Stimulated activated CD4-positive, alpha-beta T cell treated with anti-CD3 and anti-CD28 coated beads, Interleukin-15, amount 100 ng/mL, for 24 hours (primary cell): ENCODE measurements at regions not wholly inside any gene's neighbourhood (a gene's known extent, or its start where the extent isn't known, plus 50 kb on each side); places are given as distances from the start of the nearest gene placed in this dataset.
"Not testable (repeated sequence)": the region's sequence is repeated elsewhere in the genome, so short reads cannot be mapped to it uniquely, and the experiment has no call there.

Source experiments
- DNase-seq: peaks from one replicate; pipeline ENCODE4 v3.0.0-alpha.2; 2020

DNA sequence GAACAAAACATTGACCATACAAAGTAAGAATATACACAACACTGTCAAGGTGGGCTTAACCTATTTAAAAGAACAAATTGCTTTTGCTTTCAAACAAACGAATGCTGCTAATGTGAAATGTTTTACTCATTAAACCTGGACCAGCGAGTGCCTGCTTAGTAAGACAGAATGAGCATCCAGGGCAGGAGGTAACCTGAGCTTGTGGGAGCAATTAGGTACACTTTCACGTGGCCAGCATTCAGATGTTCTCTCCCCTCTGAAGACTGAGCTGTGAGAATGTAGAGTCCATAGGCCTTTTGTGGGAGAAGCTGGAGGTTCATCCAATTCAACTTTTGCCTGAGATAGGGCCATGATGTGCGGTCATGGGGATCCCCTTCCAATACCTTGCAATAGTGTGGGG, 266.5 kb downstream of the TSN start:
- no peak for DNase-seq

DNA sequence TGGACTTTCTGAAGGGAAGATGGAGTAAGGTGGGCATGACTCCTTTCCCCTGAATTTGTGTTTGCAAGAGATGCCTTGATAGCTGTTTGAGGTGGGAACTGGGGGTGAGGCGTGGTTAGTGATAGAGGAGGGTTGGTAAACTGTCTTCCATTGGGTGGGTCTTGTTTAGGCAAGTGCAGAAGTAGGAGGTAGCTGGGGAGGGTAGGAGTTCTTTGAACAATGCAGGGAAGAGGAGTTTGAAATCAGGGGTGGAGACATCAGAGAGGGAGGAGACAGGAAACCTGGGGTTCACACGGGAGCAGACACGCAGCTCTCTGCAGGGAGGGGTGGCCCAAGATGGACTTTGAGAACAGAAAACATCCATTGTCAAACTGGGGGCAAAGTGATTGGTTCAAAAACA, 267.1 kb downstream of the TSN start:
- no peak for DNase-seq

DNA sequence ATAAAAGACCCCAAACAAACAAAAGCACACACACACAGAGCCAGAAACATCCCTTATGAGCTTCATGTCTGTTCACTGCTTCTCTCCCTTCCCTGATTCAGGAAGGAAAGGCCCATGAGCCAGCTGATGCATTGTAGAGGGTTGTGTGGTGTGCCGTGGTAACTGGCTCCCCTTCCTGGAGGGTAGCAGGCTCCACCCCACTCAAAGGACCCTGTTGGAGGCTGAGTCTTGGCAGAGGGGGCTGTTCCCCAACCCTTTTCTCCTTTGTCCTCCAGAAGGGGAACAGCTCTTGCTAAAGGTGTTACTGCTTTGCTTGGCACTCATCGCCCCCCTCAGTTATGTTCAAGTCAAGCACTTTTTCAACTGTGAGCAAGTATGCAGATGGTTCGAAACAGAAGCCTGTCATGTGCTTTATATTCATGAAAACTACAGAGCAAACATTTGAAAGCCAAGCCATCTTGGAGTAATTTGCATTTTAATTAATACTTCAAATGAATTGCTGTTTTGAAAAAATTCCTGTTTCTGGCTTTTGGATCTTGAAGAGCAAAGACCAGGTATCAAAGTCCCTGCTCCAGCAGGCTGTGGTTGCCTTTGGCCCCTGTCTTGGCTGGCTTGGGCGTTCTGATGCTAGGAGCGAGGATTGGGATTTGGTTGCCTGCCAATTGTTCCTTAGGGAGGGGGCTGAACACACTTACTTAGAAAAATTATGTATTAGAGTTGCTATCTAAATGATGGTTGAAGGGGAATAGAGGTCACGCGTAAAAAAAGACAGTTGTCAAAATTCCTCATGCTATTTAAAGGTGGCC, 267.8 kb downstream of the TSN start:
- DNase-seq, result no peak

DNA sequence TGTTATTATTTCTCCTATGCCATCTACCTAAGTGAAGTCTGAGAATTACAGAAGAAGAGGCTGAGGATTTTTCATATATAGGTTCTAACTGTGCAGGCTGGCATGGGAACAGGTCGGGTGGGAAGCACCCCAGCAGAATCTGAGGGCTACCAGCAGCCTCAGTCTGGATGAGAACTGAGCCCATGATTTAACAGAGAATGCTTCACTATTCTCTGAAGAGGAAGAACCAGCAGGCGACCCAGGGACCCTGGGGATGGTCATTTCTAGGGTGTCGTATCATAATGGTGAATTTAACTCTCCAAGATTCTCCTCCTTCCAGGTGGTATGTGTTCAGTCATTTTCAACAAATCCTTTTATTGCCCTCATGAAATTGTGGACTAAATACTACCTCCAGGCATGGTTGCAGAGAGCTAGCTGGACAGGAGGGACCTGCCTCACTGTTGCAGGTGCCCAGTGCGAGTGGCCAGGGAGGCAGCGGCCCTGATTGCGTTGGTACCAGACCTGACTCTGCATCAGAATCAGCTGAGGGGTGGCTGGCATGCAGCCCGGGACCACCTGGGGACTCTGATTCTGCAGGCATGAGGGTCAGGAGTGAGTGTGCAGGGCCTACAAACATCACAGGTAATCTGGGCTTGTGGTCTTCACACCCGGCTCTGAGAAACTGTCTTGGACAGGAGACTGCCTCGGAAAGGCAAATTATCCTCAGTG, 272.2 kb downstream of the TSN start:
- DNase-seq, result no peak

DNA sequence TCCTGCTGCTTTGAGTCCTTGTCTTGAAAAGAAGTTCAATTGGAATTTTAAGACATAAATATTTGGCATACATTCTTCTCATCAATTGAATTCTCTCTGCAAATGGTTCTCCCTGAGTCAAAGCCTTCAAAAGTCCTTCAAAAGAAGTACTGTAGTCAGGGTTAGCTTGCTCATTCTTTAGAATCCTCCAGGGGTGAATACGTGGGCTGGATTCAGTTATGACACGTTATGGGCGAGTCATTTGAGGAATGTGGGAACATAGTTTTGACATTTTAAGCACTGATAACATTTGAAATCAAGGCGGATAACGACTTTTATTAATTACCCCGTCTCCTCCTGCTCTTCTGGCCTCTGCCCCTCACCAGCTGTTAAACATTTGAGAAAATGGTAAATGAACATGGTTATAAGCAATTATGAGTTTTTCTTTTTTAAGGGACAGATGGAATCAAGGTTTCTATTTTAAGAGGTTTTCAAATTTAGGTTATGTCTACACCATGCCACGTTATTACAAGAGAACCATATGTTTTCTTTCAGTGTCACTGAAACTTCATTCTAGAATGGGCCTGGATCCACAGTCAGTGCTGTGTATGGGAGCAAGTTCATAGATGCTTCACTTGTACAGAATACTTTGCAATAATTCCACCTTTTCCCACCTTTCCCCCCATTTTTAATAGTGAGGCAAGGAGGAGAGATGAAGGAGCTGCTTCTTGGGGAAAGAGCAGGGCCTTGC, 273.1 kb downstream of the TSN start:
- no peak for DNase-seq

DNA sequence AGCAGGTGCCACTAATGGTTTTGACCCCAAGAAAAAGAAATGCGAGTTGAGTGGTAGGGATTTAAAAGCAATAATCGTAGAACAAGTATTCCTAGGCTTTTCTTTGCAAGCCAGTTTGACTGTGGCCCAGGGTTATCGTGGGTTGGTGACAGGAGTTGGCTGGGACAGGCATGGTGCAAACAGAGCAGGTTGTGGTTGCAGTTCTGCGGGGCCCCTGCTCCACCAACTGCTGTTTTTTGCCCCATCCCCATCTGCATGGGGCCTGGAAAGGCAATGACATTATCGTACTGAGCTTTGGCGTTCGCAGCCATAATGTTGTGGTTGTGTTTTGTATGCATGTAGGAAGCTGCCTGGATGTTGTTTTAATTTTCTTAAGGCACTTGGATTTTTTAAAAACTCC, 274.0 kb downstream of the TSN start:
- no peak for DNase-seq

DNA sequence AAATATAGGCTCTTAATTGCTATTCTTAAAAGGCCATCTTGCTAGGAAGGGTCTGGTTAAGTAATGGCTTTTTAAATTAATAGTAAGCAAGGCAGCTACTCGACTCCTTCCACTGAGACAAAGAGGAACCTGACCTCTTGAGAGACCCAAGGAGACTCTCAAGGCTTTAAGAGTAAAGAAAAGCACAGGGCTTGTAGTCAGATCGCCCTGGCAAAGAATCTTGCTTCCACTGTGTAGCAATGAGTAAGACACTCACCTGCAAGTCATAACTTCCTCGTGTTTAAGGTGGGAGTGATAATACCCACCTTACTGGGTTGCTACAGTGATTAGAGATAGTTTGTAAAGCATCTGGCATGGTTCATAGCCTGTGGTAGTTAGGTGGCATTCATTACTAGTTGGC, 274.5 kb downstream of the TSN start:
- DNase-seq, result no peak

DNA sequence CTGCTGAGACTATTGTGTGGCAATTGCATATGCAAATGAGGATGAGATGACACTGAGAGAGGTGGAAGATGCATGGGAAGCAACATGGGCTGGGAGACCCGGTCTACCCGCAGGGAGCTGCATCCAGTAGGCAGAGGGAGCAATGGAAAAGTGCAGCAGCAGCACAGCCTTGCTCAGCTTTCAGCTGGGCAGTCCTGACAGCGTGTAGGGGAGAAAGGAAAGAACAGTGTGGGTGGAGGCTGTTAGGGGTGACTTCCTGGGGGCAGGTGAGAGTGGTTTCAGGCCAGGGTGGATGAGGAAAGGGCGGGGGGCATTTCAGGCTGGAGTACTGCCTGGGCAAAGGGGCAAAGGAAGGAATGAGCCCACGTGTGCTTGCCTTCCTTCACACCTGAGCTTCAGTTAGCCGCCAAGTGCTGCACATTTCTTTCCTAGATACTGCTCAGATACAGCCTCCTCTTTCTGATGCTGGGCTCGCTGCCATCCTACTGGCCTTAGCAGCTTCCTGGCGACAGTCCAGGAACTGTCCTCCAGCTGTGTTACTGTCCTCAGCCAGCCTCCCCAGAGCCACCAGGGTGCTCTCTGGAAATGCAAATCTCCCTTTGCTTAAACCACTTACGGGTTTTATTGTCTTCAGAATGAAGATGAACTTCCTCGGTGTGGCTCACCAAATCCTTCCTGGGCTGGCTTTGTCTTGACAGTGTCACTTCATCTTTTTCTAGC, 276.3 kb downstream of the TSN start:
- DNase-seq, result no peak

DNA sequence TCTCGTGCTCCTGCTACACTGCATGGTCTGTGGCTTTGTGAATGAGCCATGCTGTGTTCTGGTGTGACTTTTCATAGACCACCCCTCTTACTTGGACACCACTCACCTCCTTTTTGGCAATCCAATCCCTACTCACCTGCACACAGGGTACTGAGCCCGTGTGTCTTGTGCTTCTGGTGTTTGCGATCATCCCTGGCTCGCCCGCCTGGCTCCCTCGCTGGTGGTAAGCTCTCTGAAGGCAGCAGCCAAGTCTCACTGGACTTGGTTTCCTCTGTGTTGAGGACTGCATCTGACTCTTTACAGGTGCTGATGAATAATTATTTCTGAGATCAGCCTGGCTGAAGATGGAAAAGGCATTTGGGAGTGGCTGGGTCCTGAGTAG, 276.8 kb downstream of the TSN start:
- DNase-seq, result no peak

DNA sequence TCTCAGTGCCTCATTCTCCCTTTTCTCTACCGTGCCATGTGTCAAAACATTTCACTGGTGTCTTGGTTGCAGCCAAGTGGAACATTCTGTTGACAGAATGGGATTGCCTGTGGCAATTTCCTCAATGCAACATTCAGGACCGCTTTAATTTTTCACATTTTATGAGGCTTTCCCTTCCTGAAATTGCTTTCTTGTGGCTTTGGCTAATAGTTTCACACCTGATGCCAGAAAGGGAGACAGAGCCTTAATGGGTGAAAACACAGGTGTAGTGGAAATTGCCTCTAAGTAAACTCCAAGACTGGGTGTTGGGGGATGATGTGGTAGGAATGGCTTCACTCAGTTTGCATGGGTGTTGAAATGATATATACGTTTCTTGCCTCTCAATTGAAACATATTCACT, 278.3 kb downstream of the TSN start:
- no peak for DNase-seq

DNA sequence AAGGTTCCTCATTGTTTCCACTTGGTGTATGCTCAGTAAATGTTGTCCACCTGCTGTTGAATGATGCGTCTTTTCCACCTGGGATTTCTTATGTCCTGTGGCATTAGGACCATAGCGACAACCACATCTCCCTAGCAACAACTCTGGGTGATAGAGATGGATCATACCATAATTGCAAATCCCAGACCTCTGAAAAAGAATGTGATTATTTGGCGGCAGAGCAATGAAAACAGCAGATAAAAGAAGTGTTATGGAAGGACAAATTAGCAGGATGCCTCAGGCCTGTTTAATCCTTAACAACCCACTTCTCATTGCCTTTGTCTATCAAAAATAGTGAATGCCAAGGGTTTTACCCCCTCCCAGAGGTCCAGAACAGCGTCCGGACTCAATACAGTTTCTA, 278.9 kb downstream of the TSN start:
- no peak for DNase-seq

DNA sequence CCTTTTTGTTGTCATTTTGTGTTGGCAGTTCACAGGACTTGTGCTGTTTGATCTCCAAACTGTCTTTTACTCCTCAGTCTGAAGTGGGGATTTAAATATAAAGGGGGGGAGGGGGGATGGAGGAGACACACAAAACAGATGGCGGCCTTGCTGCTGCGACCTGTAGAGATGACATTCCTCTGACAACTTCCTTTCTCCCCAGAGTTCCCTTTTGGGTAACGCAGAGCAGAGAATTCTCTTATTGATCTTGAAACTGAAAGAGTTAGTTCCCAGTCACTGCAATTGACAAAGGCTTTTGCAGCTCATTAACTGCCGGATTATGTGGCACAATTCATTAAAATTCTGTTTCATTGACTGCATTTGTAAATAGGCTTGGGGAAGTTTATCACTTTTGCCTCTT, 279.3 kb downstream of the TSN start:
- DNase-seq, result no peak

DNA sequence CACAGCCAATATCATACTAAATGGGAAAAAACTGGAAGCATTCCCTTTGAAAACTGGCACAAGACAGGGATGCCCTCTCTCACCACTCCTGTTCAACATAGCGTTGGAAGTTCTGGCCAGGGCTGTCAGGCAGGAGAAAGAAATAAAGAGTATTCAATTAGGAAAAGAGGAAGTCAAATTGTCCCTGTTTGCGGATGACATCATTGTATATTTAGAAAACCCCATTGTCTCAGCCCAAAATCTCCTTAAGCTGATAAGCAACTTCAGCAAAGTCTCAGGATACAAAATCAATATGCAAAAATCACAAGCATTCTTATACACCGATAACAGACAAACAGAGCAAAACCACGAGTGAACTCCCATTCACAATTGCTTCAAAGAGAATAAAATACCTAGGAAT, 283.4 kb downstream of the TSN start:
- not testable (repeated sequence) for DNase-seq

DNA sequence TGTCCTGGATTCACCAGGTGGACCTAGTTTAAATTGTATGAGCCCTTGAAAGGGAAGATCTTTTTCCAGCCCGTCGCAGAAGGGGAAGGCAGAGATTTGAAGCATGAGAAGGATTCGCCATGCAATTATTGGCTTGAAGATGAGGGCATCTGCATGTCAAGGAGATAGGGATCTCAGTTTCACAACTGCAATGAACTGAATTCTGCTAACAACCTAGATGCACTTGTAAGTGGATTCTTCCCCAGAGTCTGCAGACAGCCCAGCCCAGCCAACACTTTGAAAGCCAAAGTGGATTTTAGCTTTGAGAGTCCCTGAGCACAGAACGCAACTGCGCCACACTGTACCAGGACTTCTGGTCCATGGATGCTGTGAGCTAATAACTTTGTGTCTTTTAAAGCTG, 286.0 kb downstream of the TSN start:
- DNase-seq, result no peak

DNA sequence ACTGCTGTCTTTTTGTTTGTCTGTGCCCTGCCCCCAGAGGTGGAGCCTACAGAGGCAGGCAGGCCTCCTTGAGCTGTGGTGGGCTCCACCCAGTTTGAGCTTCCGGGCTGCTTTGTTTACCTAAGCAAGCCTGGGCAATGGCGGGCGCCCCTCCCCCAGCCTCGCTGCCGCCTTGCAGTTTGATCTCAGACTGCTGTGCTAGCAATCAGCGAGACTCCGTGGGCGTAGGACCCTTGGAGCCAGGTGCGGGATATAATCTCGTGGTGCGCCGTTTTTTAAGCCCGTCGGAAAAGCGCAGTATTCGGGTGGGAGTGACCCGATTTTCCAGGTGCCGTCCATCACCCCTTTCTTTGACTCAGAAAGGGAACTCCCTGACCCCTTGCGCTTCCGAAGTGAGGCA, 296.2 kb downstream of the TSN start:
- DNase-seq, result not testable (repeated sequence)

DNA sequence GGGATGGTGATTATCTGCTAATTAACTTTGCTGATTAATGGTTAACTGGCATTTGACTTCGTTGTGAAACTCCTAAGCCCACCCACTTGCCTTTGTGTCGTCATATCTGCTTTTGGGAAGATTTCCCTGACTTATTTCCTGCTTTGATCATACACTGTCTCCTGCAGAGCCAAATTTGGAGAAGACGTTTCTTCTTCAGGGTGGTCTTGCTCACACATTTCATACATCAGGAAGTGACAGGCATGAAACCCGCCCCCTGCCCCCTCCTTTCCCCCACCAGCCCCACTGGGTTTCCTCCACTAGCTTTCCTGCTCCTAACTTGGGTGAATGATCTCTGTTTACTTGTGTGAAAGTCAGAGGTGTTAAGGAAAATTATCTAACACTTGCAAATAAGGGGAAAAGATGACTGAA, 300.1 kb downstream of the TSN start:
- no peak for DNase-seq

DNA sequence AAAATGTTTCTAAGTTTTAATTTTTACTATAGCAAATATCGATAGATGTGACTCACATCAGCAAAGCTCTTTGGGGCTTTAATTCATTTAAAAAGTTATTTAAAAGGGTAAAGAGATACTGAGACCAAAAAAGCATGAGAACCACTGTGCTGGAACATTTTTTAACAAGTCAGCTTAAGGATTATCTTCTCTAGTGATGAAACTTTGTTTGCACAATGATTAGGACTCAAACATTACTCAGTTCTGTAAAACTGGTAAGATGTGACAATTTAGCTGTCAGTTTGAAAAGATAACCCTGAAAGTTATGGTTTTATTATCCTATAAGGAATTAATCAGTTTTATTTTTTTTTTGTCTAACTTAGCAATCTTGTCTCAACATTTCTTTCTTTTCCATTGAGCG, 301.4 kb downstream of the TSN start:
- DNase-seq, result no peak

DNA sequence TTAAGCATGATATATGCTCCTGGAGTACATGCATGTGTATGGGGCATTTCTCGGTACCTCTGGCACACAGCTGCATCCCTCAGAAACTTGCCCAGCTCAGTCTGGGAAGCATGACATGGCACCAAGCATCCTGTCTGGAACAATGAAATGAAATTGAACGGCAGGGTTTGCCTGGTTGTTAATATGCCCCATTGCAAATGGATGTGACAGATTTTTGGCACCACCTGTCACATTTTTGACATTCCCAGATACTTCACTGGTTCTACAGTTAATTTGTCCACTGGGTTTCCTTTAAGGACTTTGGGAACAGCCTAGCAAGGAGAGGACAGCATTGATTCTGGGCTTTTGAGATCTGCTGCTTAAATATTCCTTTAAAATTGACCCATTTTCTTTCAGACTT, 305.8 kb downstream of the TSN start:
- DNase-seq, result no peak

DNA sequence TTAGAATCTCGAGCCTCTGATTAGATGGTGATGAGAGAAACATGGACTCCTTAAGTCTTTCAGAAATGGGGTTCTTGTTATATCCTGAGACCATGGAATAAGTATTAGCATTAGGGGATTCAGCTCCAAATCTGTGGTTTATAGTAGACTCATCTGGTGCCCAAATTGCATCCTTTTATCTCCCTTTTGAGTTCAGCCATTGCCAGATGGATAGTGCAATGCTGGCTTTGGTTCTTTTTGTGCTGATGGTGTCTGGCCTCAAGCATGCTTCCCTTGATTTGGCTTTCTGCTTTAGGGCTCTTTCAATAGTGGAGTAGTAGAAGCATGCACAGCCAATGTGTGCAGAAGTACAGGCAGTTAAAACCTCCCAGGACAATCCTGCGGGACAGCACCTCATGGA, 306.4 kb downstream of the TSN start:
- no peak for DNase-seq

DNA sequence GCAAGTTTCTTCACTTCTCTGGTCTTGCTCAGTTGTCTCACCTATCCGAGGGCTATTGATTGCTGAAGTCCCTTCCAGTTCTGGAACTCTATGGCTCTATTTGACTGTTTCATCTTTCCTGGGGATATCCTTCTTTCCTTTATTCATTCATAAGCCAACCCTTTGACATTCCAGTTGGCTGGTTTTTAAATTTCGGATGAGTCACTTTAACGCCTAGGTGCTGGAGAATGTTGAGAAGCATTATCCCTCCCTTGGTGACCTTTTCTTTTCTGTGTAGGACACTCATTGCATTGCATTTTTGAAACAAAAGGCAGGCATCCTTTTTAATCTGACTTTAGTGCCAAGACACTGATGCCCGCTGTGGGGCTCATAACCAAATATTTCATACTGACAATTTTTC, 307.1 kb downstream of the TSN start:
- DNase-seq, result no peak

DNA sequence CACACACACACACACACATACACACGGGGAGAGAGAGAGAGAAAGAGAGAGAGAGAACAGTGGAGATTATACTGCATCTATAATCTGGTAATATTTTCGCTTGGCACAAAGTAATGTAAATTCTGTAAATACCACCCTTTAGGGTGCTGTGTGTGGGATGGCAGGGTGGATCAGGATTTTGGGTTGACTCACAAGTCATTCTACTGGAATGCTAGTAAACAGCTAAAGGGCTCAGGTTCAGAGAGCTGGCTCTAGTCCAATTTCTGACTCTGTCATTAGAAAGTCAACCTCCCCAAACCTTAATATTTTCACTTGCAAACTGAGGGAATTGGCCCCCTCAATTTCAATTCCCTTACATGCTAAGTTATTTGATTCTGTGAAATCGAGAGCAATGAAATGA, 308.3 kb downstream of the TSN start:
- DNase-seq, result no peak

DNA sequence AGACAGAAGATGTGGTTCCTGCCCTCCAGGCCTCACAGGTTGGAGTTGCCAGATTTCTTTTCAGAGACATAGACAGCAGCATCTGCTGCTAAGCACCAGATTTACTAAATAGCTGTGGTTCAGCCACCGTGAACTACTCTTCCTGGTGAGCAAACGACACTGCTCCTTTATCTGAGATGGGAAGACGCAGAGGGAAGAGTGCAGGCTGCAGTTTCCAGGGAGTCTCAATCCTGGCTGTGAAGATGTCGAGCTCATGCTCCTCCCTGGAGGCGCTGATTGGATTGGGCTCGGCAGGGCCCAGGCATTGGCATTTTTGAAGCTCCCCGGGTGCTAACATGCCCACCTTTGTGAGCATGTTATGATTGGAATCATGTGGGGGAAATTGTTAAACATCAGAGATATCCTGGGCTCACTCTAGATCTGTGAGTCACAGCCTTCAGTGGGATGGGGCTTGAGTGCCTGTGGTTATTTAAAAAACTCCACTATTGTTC, 314.8 kb downstream of the TSN start:
- no peak for DNase-seq

DNA sequence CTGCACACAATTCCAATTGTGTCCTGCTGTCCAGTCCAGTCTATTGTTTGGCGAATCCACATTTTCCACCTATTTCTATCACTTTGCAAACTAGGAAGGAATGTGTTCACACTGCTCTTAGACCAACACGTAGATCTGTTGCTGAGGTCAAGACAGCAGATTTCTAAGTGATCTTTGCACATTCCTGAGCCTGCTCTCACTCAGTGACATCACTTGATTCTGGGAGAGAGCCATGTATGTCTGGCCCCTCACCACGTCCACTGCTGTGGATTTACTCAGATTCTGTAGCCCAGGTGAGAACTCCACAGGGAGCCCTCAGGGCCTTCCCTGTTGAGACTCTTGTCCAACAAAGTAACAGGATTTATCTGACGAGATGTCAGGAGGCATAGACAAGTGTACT, 317.2 kb downstream of the TSN start:
- no peak for DNase-seq
